OCI-LY3 (cell line): ENCODE measurements at regions not wholly inside any gene's neighbourhood (a gene's known extent, or its start where the extent isn't known, plus 50 kb on each side); places are given as distances from the start of the nearest gene placed in this dataset.

ENCODE experiments used
- H2AFZ ChIP-seq: fragments of 200-600, 300-600 bp; shearing (Covaris generic); 2 replicates; pipeline ENCODE4 v1.6.0; 2014; ENCODE audit warnings: antibody characterized with exemption, low read depth, low read length
- H3K27ac ChIP-seq: fragments of 200-600, 300-600 bp; sonication (generic); 2 replicates; pipeline ENCODE4 v1.5.1; 2014; ENCODE audit warnings: mild to moderate bottlenecking, low read length, moderate library complexity, mixed read lengths
- H3K27me3 ChIP-seq: fragments of 200-600, 300-600 bp; sonication (generic); 2 replicates; pipeline ENCODE4 v1.6.1; 2014; ENCODE audit warnings: low read depth, low read length, mixed read lengths
- H3K36me3 ChIP-seq: fragments of 200-600, 300-600 bp; sonication (generic); replicated peaks from 2 replicates; pipeline ENCODE3; 2014; ENCODE audit warnings: low read depth, low read length, mixed read lengths
- H3K4me1 ChIP-seq: fragments of 300-600, 200-600 bp; sonication (generic); 2 replicates; pipeline ENCODE4 v1.6.1; 2014; ENCODE audit warnings: low read length, mixed read lengths
- H3K4me2 ChIP-seq: fragments of 200-600, 300-600 bp; sonication (generic); 2 replicates; pipeline ENCODE4 v1.6.1; 2014; ENCODE audit warnings: low read length, mixed read lengths
- H3K4me3 ChIP-seq: fragments of 300-600, 200-600 bp; sonication (generic); 2 replicates; pipeline ENCODE4 v1.5.1; 2014; ENCODE audit warnings: antibody characterized with exemption, mild to moderate bottlenecking, low read length, moderate library complexity
- H3K79me2 ChIP-seq: fragments of 300-600, 200-600 bp; shearing (Covaris generic); 2 replicates; pipeline ENCODE4 v1.6.1; 2014; ENCODE audit warnings: mild to moderate bottlenecking, low read length, mixed read lengths
- H3K9ac ChIP-seq: fragments of 300-600, 200-600 bp; shearing (Covaris generic); 2 replicates; pipeline ENCODE4 v1.6.0; 2014; ENCODE audit warnings: mild to moderate bottlenecking, low read length, moderate library complexity
- H3K9me3 ChIP-seq: fragments of 200-600, 300-600 bp; shearing (Covaris generic); 2 replicates; pipeline ENCODE4 v1.6.1; 2014; ENCODE audit warnings: low read length, mixed read lengths; ENCODE audit not compliant: insufficient read depth
- H4K20me1 ChIP-seq: fragments of 200-600, 300-600 bp; sonication (generic); 2 replicates; pipeline ENCODE4 v1.6.1; 2016; ENCODE audit warnings: low read length, mixed read lengths; ENCODE audit not compliant: insufficient read depth
- EZH2phosphoT487 ChIP-seq: fragments of 200-600 bp; shearing (Covaris generic); IDR thresholded peaks from 2 replicates; pipeline ENCODE4 v1.6.1; 2018; ENCODE audit warnings: antibody characterized with exemption, mixed run types, low read depth
- TF ChIP-seq, protein P1 (sequence below): fragments of 200-600, 300-600 bp; sonication (generic); IDR thresholded peaks from 2 replicates; pipeline ENCODE4 v1.5.1; 2014; ENCODE audit warnings: antibody characterized with exemption, low read length, low read depth

DNA sequence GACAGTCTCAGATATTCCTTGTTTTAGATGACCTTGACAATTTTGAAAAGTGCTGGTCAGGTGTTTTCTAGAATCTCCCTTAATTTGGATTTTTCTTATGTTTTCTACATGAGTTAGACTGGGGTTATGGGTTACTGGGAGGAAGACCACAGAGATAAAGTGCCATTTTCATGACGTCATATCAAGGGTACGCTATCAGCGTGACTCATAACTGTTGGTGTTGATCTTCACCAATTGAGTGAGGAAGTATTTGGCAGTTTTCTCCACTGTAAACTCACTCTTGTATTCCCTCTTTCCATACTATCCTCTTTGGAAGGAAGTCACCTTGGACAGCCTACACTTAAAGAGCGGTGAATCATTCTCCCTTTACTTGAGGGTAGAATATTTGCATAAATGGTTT, 56.9 kb downstream of the MAGEC1 start:
- H4K20me1 ChIP-seq, result no peaks in the 10 kb centered on the region
- no peaks in the 10 kb centered on the region for H3K9me3 ChIP-seq
- TF ChIP-seq, protein P1, sequence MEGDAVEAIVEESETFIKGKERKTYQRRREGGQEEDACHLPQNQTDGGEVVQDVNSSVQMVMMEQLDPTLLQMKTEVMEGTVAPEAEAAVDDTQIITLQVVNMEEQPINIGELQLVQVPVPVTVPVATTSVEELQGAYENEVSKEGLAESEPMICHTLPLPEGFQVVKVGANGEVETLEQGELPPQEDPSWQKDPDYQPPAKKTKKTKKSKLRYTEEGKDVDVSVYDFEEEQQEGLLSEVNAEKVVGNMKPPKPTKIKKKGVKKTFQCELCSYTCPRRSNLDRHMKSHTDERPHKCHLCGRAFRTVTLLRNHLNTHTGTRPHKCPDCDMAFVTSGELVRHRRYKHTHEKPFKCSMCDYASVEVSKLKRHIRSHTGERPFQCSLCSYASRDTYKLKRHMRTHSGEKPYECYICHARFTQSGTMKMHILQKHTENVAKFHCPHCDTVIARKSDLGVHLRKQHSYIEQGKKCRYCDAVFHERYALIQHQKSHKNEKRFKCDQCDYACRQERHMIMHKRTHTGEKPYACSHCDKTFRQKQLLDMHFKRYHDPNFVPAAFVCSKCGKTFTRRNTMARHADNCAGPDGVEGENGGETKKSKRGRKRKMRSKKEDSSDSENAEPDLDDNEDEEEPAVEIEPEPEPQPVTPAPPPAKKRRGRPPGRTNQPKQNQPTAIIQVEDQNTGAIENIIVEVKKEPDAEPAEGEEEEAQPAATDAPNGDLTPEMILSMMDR, result no peak
- TF ChIP-seq EZH2phosphoT487, result no peak
- no peaks in the 10 kb centered on the region for H3K79me2 ChIP-seq
- H3K9ac ChIP-seq, result no peak overlapping the region
- no peak overlapping the region for H3K4me3 ChIP-seq
- H3K4me2 ChIP-seq, result no peak overlapping the region
- no peaks in the 10 kb centered on the region for H3K27me3 ChIP-seq
- H3K36me3 ChIP-seq, result no peaks in the 10 kb centered on the region
- no peak overlapping the region for H3K27ac ChIP-seq
- H3K4me1 ChIP-seq, result no peaks in the 10 kb centered on the region
- no peak overlapping the region for H2AFZ ChIP-seq
